IMR-90 (cell line): ENCODE measurements at regions not wholly inside any gene's neighbourhood (a gene's known extent, or its start where the extent isn't known, plus 50 kb on each side); places are given as distances from the start of the nearest gene placed in this dataset.

Experiments used
- ATAC-seq: fragments of 200-7000 bp; cut with Tn5 transposase; 2 replicates; pipeline ENCODE4 v1.9.1; 2020; ENCODE audit warnings: low read depth, mild to moderate bottlenecking, moderate library complexity
- BruUV-seq: library from RNA; stranded (reverse); fragments of 400-500 nt; replicated peaks from 2 replicates; lab custom pipeline; 2021; lab: Mats Ljungman, UMichigan
- CTCF ChIA-PET: fragments of 300-600 bp; formaldehyde crosslinking; extraction: SDS; loops from one replicate; lab custom pipeline; 2021; ENCODE audit warnings: antibody characterized with exemption; lab: Yijun Ruan, JAX
- POLR2A ChIA-PET: fragments of 300-600 bp; sonication (Branson Sonifier 250); formaldehyde crosslinking; loops from one replicate; lab custom pipeline; 2022; ENCODE audit warnings: antibody characterized with exemption; ENCODE audit not compliant: unreplicated experiment; lab: Charles Lee
- DNase-seq: peaks from one replicate; pipeline ENCODE4 v3.0.0; 2013
- H2AFZ ChIP-seq: replicated peaks from 2 replicates; pipeline ENCODE3; 2013; ENCODE audit warnings: low read length, mild to moderate bottlenecking; ENCODE audit not compliant: poor library complexity
- H2AK5ac ChIP-seq: 2 replicates; pipeline ENCODE4 v1.6.1; 2013; ENCODE audit warnings: low read depth, low read length, inconsistent platforms
- H2AK9ac ChIP-seq: replicated peaks from 2 replicates; pipeline ENCODE3; 2013; ENCODE audit warnings: mild to moderate bottlenecking, low read depth, low read length, moderate library complexity; ENCODE audit not compliant: poor library complexity
- H2BK120ac ChIP-seq: 2 replicates; pipeline ENCODE4 v1.6.1; 2013; ENCODE audit warnings: low read depth, low read length, inconsistent platforms
- H2BK15ac ChIP-seq: 3 replicates; pipeline ENCODE4 v1.6.1; 2013; ENCODE audit warnings: low read depth, low read length, inconsistent platforms
- H2BK20ac ChIP-seq: 2 replicates; pipeline ENCODE4 v1.6.1; 2013; ENCODE audit warnings: low read depth, mild to moderate bottlenecking, inconsistent platforms, low read length, moderate library complexity
- H2BK5ac ChIP-seq: 2 replicates; pipeline ENCODE4 v1.6.1; 2013; ENCODE audit warnings: mild to moderate bottlenecking, low read depth, low read length, inconsistent platforms; ENCODE audit not compliant: poor library complexity, severe bottlenecking
- H3K14ac ChIP-seq: replicated peaks from 2 replicates; pipeline ENCODE4 v1.6.1; 2013; ENCODE audit warnings: low read depth, low read length, inconsistent platforms
- H3K18ac ChIP-seq: 2 replicates; pipeline ENCODE4 v1.6.1; 2013; ENCODE audit warnings: low read depth, low read length, control low read depth
- H3K23ac ChIP-seq: 2 replicates; pipeline ENCODE4 v1.6.1; 2013; ENCODE audit warnings: low read depth, low read length, inconsistent platforms
- H3K27ac ChIP-seq: 2 replicates; pipeline ENCODE4 v1.5.1; 2013; ENCODE audit warnings: mild to moderate bottlenecking, control low read depth, low read length; ENCODE audit not compliant: insufficient read depth
- H3K27me3 ChIP-seq: 2 replicates; pipeline ENCODE4 v1.6.1; 2013; ENCODE audit warnings: low read length; ENCODE audit not compliant: control insufficient read depth, insufficient read depth
- H3K36me3 ChIP-seq: 2 replicates; pipeline ENCODE4 v1.6.1; 2013; ENCODE audit warnings: low read length, mixed read lengths; ENCODE audit not compliant: control insufficient read depth, insufficient read depth
- H3K4ac ChIP-seq: 2 replicates; pipeline ENCODE4 v1.6.1; 2013; ENCODE audit warnings: low read depth, low read length, inconsistent platforms
- H3K4me1 ChIP-seq: 2 replicates; pipeline ENCODE4 v1.6.1; 2013; ENCODE audit warnings: low read length, mixed read lengths; ENCODE audit not compliant: control insufficient read depth, insufficient read depth
- H3K4me2 ChIP-seq: 2 replicates; pipeline ENCODE4 v1.6.1; 2013; ENCODE audit warnings: low read depth, mild to moderate bottlenecking, control low read depth, low read length, moderate library complexity
- H3K4me3 ChIP-seq: 2 replicates; pipeline ENCODE4 v1.5.1; 2013; ENCODE audit warnings: low read depth, mild to moderate bottlenecking, control low read depth, low read length, moderate library complexity; ENCODE audit not compliant: insufficient read depth
- H3K56ac ChIP-seq: 2 replicates; pipeline ENCODE4 v1.6.1; 2013; ENCODE audit warnings: low read length, inconsistent platforms; ENCODE audit not compliant: insufficient read depth; ENCODE audit errors: extremely low read depth
- H3K79me1 ChIP-seq, 2 experiments: 2 replicates each; pipeline ENCODE4 v1.6.1; 2013; ENCODE audit warnings: low read length in 2 of 2, inconsistent platforms in 1 of 2, low read depth in 1 of 2
- H3K9ac ChIP-seq: 2 replicates; pipeline ENCODE4 v1.6.1; 2013; ENCODE audit warnings: low read depth, low read length, control low read depth
- H3K9me1 ChIP-seq: 2 replicates; pipeline ENCODE4 v1.6.1; 2013; ENCODE audit warnings: low read length, inconsistent platforms; ENCODE audit not compliant: insufficient read depth
- H3K9me3 ChIP-seq: 2 replicates; pipeline ENCODE4 v1.6.1; 2013; ENCODE audit warnings: low read length; ENCODE audit not compliant: control insufficient read depth, insufficient read depth
- H4K20me1 ChIP-seq: 2 replicates; pipeline ENCODE4 v1.6.1; 2013; ENCODE audit warnings: low read length, inconsistent platforms; ENCODE audit not compliant: insufficient read depth
- H4K5ac ChIP-seq: 2 replicates; pipeline ENCODE4 v1.6.1; 2013; ENCODE audit warnings: mild to moderate bottlenecking, low read depth, low read length, control low read depth
- H4K8ac ChIP-seq, 2 experiments: 2 replicates each; pipeline ENCODE4 v1.6.1; 2013; ENCODE audit warnings: low read depth in 2 of 2, low read length in 2 of 2, control low read depth in 1 of 2, inconsistent platforms in 1 of 2
- H4K91ac ChIP-seq: 2 replicates; pipeline ENCODE4 v1.6.1; 2013; ENCODE audit warnings: low read depth, low read length, inconsistent platforms; ENCODE audit not compliant: insufficient read depth
- CTCF ChIP-seq: conservative IDR thresholded peaks from 2 replicates; pipeline ENCODE4 v1.5.1; 2012; ENCODE audit warnings: mild to moderate bottlenecking, low read depth, low read length, improper control_type of control experiment
- NFE2L2 ChIP-seq: fragments of 150-350 bp; IDR thresholded peaks from 2 replicates; pipeline ENCODE4 v1.6.1; 2016; ENCODE audit warnings: low read depth, mild to moderate bottlenecking, low read length
- POLR2A ChIP-seq: IDR thresholded peaks from 2 replicates; pipeline ENCODE4 v1.6.1; 2012; ENCODE audit warnings: mild to moderate bottlenecking, low read depth, low read length
- RAD21 ChIP-seq: IDR thresholded peaks from 2 replicates; pipeline ENCODE4 v1.6.1; 2012; ENCODE audit warnings: low read length, improper control_type of control experiment
- SMC3 ChIP-seq: fragments of 150-350 bp; IDR thresholded peaks from 2 replicates; pipeline ENCODE4 v1.6.1; 2016; ENCODE audit warnings: low read depth, mild to moderate bottlenecking, antibody characterized with exemption, low read length, moderate library complexity
- WGBS, 2 experiments: methylation state at CpG; one replicate each; pipeline versions ENCODE4 v1.1.5 to v1.1.7; 2013; ENCODE audit warnings: missing lambda C conversion rate in 2 of 2; ENCODE audit not compliant: insufficient read length in 1 of 2; ENCODE audit errors: extremely low coverage in 2 of 2; 5-methylcytosine and 5-hydroxymethylcytosine counted together
- dilution Hi-C: fragments of 300-500 bp; cut with HindIII; formaldehyde crosslinking; loops from one replicate; pipeline ENCODE4 v1.14.3; 2018; ENCODE audit warnings: low sequenced_read_pairs; ENCODE audit not compliant: unreplicated experiment
- in situ Hi-C: fragments of 300-500 bp; cut with MboI; formaldehyde crosslinking; loops from 3 replicates; pipeline ENCODE4 v1.14.3; 2019; ENCODE audit warnings: low sequenced_read_pairs, inconsistent platforms, mixed read lengths
- intact Hi-C: fragments of 100-400 bp; cut with micrococcal nuclease; formaldehyde crosslinking; loops from 2 replicates; pipeline ENCODE4 v1.10.0; 2022

- no peak overlapping the region for H2AK9ac ChIP-seq
- H3K4me1 ChIP-seq, result peaks cover 3% of the 10 kb centered on the region
- no peak overlapping the region for H2BK20ac ChIP-seq
- dilution Hi-C loops, result no loop called here
- no peak overlapping the region for H4K8ac ChIP-seq
- TF ChIP-seq POLR2A (0 out of 2 replicates have a peak, but pooled peaks have one; percentile 32), RAD21 (peak; percentile 92), CTCF (peak; percentile 81), NFE2L2 (no peak), SMC3 (peak; percentile 84)
- no CpG with 5 or more reads among the region's 1 CpG for WGBS, 2 experiments
- H3K4me3 ChIP-seq, result no peak overlapping the region
- CTCF ChIA-PET, result interaction anchor here (0.7 to 2.6 kb wide), 6 partner anchors 9 to 453 kb away, joined by 3 to 11 read pairs (median 3); no protein-coding TSS in a partner anchor
- H3K27ac ChIP-seq, result no peak overlapping the region
- no peak overlapping the region for H2BK15ac ChIP-seq
- peak; percentile 89 for ATAC-seq
- no peaks in the 10 kb centered on the region for H3K79me1 ChIP-seq
- H2BK120ac ChIP-seq, result no peak overlapping the region
- H3K56ac ChIP-seq, result no peak overlapping the region
- no peaks in the 10 kb centered on the region for H3K27me3 ChIP-seq
- H4K20me1 ChIP-seq, result no peaks in the 10 kb centered on the region
- H2AK5ac ChIP-seq, result no peak overlapping the region
- H4K5ac ChIP-seq, result no peak overlapping the region
- no peak overlapping the region for H3K4me2 ChIP-seq
- no peak overlapping the region for H3K14ac ChIP-seq
- DNase-seq, result peak; percentile 77
- BruUV-seq, result no TSS peak
- POLR2A ChIA-PET, result no interaction called here
- H3K9ac ChIP-seq, result no peak overlapping the region
- no peak overlapping the region for H3K23ac ChIP-seq
- in situ Hi-C loops, result loop anchor here (25.0 kb wide), 1 partner anchor 247 kb away; no protein-coding TSS in a partner anchor
- H3K4ac ChIP-seq, result no peak overlapping the region
- H3K36me3 ChIP-seq, result no peaks in the 10 kb centered on the region
- intact Hi-C loops, result loop anchor here (1.0 to 10.0 kb wide), 11 partner anchors 88 to 861 kb away; partner anchors contain the start of genes SLC38A1 and SLC38A2
- H3K9me1 ChIP-seq, result no peaks in the 10 kb centered on the region
- H2AFZ ChIP-seq, result no peak overlapping the region
- H2BK5ac ChIP-seq, result no peak overlapping the region
- no peak overlapping the region for H3K18ac ChIP-seq
- H3K9me3 ChIP-seq, result no peaks in the 10 kb centered on the region
- H4K91ac ChIP-seq, result no peak overlapping the region
Observed at GRCh38 chr12:46933947-46934346, 108.2 kb upstream of the SLC38A4 start.
